Gastrocnemius medialis (tissue), 4 donors: ENCODE measurements at regions not wholly inside any gene's neighbourhood (a gene's known extent, or its start where the extent isn't known, plus 50 kb on each side); places are given as distances from the start of the nearest gene placed in this dataset.
"Not testable (repeated sequence)": the region's sequence is repeated elsewhere in the genome, so short reads cannot be mapped to it uniquely, and the experiment has no call there.

Source experiments
- POLR2A ChIP-seq, 2 donors: fragments of 450-650 bp; IDR thresholded peaks; one replicate each; pipeline ENCODE4 v1.6.1; 2017; ENCODE audit warnings: antibody characterized with exemption in 2 of 2, mild to moderate bottlenecking in 2 of 2, moderate library complexity in 2 of 2
- TF ChIP-seq, protein P1 (sequence below), 5 experiments: fragments of 450-650 bp in 3 of 5; fragments of 200-600 bp in 2 of 5; sonication (generic) in 2 of 5; IDR thresholded peaks in 4 of 5; conservative IDR thresholded peaks in 1 of 5; 1 replicate in 4 of 5; 2 replicates in 1 of 5; pipeline ENCODE4 v1.5.1; 2016 to 2019; ENCODE audit warnings: antibody characterized with exemption in 5 of 5, mild to moderate bottlenecking in 3 of 5, moderate library complexity in 3 of 5

DNA sequence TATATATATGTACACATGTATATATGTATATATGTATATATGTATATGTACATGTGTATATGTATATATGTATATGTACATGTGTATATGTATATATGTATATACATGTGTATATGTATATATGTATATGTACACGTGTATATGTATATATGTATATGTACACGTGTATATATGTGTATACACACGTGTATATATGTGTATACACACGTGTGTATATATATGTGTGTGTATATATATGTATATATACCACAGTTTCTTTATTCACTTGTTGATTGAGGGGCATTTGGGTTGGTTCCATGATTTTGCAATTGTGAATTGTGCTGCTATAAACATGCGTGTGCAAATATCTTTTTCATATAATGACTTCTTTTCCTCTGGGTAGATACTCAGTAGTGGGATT lies 179.0 kb downstream of the ADCYAP1 start:
- TF ChIP-seq, protein P1, sequence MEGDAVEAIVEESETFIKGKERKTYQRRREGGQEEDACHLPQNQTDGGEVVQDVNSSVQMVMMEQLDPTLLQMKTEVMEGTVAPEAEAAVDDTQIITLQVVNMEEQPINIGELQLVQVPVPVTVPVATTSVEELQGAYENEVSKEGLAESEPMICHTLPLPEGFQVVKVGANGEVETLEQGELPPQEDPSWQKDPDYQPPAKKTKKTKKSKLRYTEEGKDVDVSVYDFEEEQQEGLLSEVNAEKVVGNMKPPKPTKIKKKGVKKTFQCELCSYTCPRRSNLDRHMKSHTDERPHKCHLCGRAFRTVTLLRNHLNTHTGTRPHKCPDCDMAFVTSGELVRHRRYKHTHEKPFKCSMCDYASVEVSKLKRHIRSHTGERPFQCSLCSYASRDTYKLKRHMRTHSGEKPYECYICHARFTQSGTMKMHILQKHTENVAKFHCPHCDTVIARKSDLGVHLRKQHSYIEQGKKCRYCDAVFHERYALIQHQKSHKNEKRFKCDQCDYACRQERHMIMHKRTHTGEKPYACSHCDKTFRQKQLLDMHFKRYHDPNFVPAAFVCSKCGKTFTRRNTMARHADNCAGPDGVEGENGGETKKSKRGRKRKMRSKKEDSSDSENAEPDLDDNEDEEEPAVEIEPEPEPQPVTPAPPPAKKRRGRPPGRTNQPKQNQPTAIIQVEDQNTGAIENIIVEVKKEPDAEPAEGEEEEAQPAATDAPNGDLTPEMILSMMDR (IDR thresholded peaks at IDR 0.05 in 4 of 5, conservative IDR thresholded peaks at IDR 0.05 in 1 of 5): not testable (repeated sequence)
- TF ChIP-seq POLR2A (IDR thresholded peaks at IDR 0.05): not testable (repeated sequence)
